Coronary artery (tissue), 2 donors: ENCODE measurements at regions not wholly inside any gene's neighbourhood (a gene's known extent, or its start where the extent isn't known, plus 50 kb on each side); places are given as distances from the start of the nearest gene placed in this dataset.

Source experiments
- DNase-seq: peaks from one replicate; pipeline ENCODE4 v3.0.0-alpha.2; 2017; ENCODE audit warnings: low spot score
- H3K27ac ChIP-seq, 2 donors: fragments of 200-600 bp; sonication (generic); one replicate each; pipeline ENCODE4 v1.5.1; 2016 to 2019
- H3K4me3 ChIP-seq: fragments of 200-600 bp; sonication (generic); 2 replicates; pipeline ENCODE4 v1.5.1; 2016; ENCODE audit warnings: mild to moderate bottlenecking, moderate library complexity
- TF ChIP-seq, protein P1 (sequence below): fragments of 200-600 bp; sonication (generic); IDR thresholded peaks from one replicate; pipeline ENCODE4 v1.5.1; 2019; ENCODE audit warnings: antibody characterized with exemption

GRCh38 chr20:57048027-57048869 is 218.2 kb downstream of the BMP7 start:
- TF ChIP-seq, protein P1, sequence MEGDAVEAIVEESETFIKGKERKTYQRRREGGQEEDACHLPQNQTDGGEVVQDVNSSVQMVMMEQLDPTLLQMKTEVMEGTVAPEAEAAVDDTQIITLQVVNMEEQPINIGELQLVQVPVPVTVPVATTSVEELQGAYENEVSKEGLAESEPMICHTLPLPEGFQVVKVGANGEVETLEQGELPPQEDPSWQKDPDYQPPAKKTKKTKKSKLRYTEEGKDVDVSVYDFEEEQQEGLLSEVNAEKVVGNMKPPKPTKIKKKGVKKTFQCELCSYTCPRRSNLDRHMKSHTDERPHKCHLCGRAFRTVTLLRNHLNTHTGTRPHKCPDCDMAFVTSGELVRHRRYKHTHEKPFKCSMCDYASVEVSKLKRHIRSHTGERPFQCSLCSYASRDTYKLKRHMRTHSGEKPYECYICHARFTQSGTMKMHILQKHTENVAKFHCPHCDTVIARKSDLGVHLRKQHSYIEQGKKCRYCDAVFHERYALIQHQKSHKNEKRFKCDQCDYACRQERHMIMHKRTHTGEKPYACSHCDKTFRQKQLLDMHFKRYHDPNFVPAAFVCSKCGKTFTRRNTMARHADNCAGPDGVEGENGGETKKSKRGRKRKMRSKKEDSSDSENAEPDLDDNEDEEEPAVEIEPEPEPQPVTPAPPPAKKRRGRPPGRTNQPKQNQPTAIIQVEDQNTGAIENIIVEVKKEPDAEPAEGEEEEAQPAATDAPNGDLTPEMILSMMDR: no peak
- Histone ChIP-seq H3K27ac (no peak overlapping the region), H3K4me3 (no peak overlapping the region)
- DNase-seq: no peak

- DNase-seq: no peak
Measured at GRCh38 chr20:57049296-57049695, 217.1 kb downstream of the BMP7 start.

GRCh38 chr20:57051096-57051495 is 215.3 kb downstream of the BMP7 start:
- TF ChIP-seq, protein P1: no peak
- Histone ChIP-seq H3K27ac (no peak overlapping the region), H3K4me3 (no peak overlapping the region)
- no peak for DNase-seq

More at GRCh38 chr20:57049296-57049695, 217.1 kb downstream of the BMP7 start:
- TF ChIP-seq, protein P1: no peak
- no peak overlapping the region for H3K4me3 ChIP-seq
- no peak overlapping the region for H3K27ac ChIP-seq

DNA sequence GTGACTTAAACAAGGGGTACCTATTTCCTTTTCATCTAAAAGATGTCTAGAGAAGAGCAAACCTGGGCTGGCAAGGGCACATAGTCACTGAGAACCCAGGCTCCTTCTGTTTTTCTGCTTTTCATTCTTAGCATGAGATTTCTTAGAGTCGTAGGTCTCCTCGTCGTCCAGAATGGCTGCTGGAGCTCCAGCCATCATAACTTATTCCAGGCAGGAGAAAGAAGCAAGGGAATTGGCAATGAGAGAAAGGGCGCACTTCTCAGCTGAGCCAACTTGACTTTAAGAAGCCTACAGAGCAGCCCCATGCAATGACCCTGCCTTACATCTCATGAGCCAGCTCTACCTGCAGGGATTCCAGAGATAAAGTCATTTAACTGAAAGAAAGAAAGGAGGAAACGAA is 213.4 kb downstream of the BMP7 start:
- Histone ChIP-seq H3K4me3 (no peak overlapping the region), H3K27ac (no peak overlapping the region)
- TF ChIP-seq, protein P1: no peak

DNA sequence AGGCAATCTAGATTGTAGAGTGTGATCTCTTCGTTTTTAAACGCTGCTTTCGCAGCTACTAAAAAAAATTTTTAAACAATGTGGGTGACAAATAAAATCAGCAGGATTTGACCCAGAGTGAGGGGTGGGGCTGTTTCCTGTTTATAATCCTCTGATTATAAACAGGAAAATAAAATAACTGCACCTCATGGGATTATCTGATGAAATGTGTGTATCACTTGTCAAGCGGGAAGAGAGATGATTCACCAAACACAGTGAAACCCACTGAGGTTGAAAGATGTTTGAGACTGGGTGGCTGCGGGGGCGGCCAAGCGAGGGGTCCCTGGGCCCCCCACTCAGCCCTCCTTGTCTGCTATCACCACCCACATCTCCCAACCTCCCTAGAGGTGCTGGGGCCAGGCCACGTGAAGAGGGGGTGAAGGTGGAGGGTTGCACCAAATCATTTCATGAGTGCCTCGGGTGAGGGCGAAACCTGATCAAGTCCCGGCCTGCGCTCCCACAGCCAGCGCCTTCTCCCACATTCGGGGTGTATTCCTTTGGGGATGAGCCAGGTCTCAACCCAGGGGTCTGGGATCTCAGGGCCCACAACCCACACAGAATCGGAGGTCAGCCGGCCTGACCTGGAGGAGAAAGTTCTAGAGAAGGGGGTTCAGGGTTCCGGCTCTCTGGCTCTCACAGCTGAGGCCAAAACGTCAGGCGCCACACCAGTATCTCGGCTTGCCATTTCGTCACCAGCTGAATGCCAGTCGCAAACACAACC is 212.5 kb downstream of the BMP7 start:
- DNase-seq: no peak
- TF ChIP-seq, protein P1: no peak
- Histone ChIP-seq H3K27ac (no peak overlapping the region), H3K4me3 (no peak overlapping the region)

More for the DNA sequence above, 213.4 kb downstream of the BMP7 start:
- DNase-seq: no peak

DNA sequence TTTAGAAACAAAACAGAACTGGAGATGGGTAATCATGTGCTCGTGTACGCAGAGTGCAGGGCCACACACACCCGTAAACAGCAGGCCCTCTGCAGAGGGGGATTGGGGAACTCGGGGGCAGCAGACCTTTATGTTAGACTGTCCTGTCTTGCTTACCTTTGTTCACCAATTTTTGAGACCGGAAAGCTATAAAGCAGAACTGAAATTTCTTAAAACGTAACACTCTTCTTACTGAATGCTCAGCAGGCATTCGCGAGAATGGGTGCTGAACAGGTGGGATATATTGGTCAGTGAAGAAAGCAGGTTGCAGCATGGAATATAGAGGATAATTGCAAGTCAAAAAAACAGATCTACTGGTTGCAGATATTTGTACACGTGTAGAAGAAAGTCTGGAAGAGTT is 211.1 kb downstream of the BMP7 start:
- H3K4me3 ChIP-seq: no peak overlapping the region
- H3K27ac ChIP-seq: no peak overlapping the region
- no peak for DNase-seq
- TF ChIP-seq, protein P1: no peak
